GM21528 (cell line): ENCODE measurements at regions not wholly inside any gene's neighbourhood (a gene's known extent, or its start where the extent isn't known, plus 50 kb on each side); places are given as distances from the start of the nearest gene placed in this dataset.

Experiments used
- ATAC-seq: cut with Tn5 transposase; IDR thresholded peaks from one replicate; pipeline ENCODE4 v1.9.1; 2021; ENCODE audit warnings: mild to moderate bottlenecking, moderate library complexity; ENCODE audit not compliant: unreplicated experiment, low FRiP score

GRCh38 chr4:134027931-134028330, 173.7 kb downstream of the PABPC4L start:
- ATAC-seq: no peak

- ATAC-seq: no peak
Observed at GRCh38 chr4:134024251-134024650, 177.3 kb downstream of the PABPC4L start.

- ATAC-seq: no peak
Observed at GRCh38 chr4:134019657-134020056, 181.9 kb downstream of the PABPC4L start.

GRCh38 chr4:134018846-134019245, 182.7 kb downstream of the PABPC4L start:
- ATAC-seq: no peak

GRCh38 chr4:134001057-134001456, 200.5 kb downstream of the PABPC4L start:
- ATAC-seq: no peak

- ATAC-seq: no peak
Observed at GRCh38 chr4:133997436-133997835, 204.2 kb downstream of the PABPC4L start.

- ATAC-seq: no peak
Observed at GRCh38 chr4:133996431-133997121, 205.0 kb downstream of the PABPC4L start.

GRCh38 chr4:133995243-133995960, 206.2 kb downstream of the PABPC4L start:
- ATAC-seq: no peak

- ATAC-seq: no peak
Observed at GRCh38 chr4:133982533-133983224, 218.9 kb downstream of the PABPC4L start.

GRCh38 chr4:133981327-133981726, 220.3 kb downstream of the PABPC4L start:
- ATAC-seq: no peak

- no peak for ATAC-seq
Observed at GRCh38 chr4:133972586-133972985, 229.0 kb downstream of the PABPC4L start.

- no peak for ATAC-seq
Observed at GRCh38 chr4:133969202-133969848, 232.3 kb downstream of the PABPC4L start.

GRCh38 chr4:133968174-133968573, 233.4 kb downstream of the PABPC4L start:
- ATAC-seq: no peak

- ATAC-seq: no peak
Observed at GRCh38 chr4:133960975-133961374, 240.6 kb downstream of the PABPC4L start.

GRCh38 chr4:133943081-133943480, 258.5 kb downstream of the PABPC4L start:
- ATAC-seq: no peak

GRCh38 chr4:133938061-133938460, 263.5 kb downstream of the PABPC4L start:
- no peak for ATAC-seq

GRCh38 chr4:133929531-133930239, 271.9 kb downstream of the PABPC4L start:
- no peak for ATAC-seq

GRCh38 chr4:133921280-133922195, 280.1 kb downstream of the PABPC4L start:
- ATAC-seq: no peak

- no peak for ATAC-seq
Observed at GRCh38 chr4:133920236-133920635, 281.4 kb downstream of the PABPC4L start.
